Fibroblast of lung (primary cell): ENCODE measurements at regions not wholly inside any gene's neighbourhood (a gene's known extent, or its start where the extent isn't known, plus 50 kb on each side); places are given as distances from the start of the nearest gene placed in this dataset.

Experiments used
- CTCF ChIP-seq, 2 donors: IDR thresholded peaks in 1 of 2; conservative IDR thresholded peaks in 1 of 2; 1 replicate in 1 of 2; 2 replicates in 1 of 2; pipeline ENCODE4 v1.5.1; 2011 to 2012; ENCODE audit warnings: low read length in 2 of 2, control low read depth in 1 of 2, inconsistent platforms in 1 of 2, low read depth in 1 of 2, mild to moderate bottlenecking in 1 of 2
- EZH2 ChIP-seq: IDR thresholded peaks from 2 replicates; pipeline ENCODE4 v1.5.1; 2012; ENCODE audit warnings: low read length, control low read depth, mild to moderate bottlenecking; ENCODE audit errors: missing control alignments

- TF ChIP-seq CTCF (conservative IDR thresholded peaks at IDR 0.05 in 1 of 2, IDR thresholded peaks at IDR 0.05 in 1 of 2; ENCODE audit: low read depth in 1 of 2, low read length in 2 of 2), result no peak
- no peak for TF ChIP-seq EZH2
Measured at GRCh38 chr10:10385831-10386230, 631.8 kb upstream of the CELF2 start.
